Hepatocyte (in vitro differentiated cells): ENCODE measurements at regions not wholly inside any gene's neighbourhood (a gene's known extent, or its start where the extent isn't known, plus 50 kb on each side); places are given as distances from the start of the nearest gene placed in this dataset.

Experiments
- DNase-seq: peaks from one replicate; pipeline ENCODE4 v3.0.0-alpha.2; 2016; ENCODE audit warnings: low spot score
- H2AFZ ChIP-seq: fragments of 200-600 bp; sonication (generic); 2 replicates; pipeline ENCODE4 v1.6.0; 2016; ENCODE audit warnings: antibody characterized with exemption, mild to moderate bottlenecking
- H3K27ac ChIP-seq: fragments of 200-600 bp; sonication (generic); 2 replicates; pipeline ENCODE4 v1.5.1; 2016; ENCODE audit warnings: mild to moderate bottlenecking
- H3K27me3 ChIP-seq: fragments of 200-600 bp; sonication (generic); 2 replicates; pipeline ENCODE4 v1.6.1; 2016
- H3K36me3 ChIP-seq: fragments of 200-600 bp; sonication (generic); replicated peaks from 2 replicates; pipeline ENCODE4 v1.5.1; 2016; ENCODE audit warnings: low read depth; ENCODE audit not compliant: insufficient read depth
- H3K4me1 ChIP-seq: fragments of 200-600 bp; sonication (generic); 2 replicates; pipeline ENCODE4 v1.5.1; 2016; ENCODE audit warnings: mild to moderate bottlenecking, moderate library complexity; ENCODE audit not compliant: insufficient read depth
- H3K4me2 ChIP-seq: fragments of 200-600 bp; sonication (generic); 2 replicates; pipeline ENCODE4 v1.6.0; 2016
- H3K4me3 ChIP-seq: fragments of 200-600 bp; sonication (generic); 2 replicates; pipeline ENCODE4 v1.5.1; 2016; ENCODE audit warnings: mild to moderate bottlenecking
- H3K79me2 ChIP-seq: fragments of 200-600 bp; sonication (generic); 2 replicates; pipeline ENCODE4 v1.6.0; 2017; ENCODE audit warnings: mild to moderate bottlenecking
- H3K9me2 ChIP-seq: fragments of 200-600 bp; sonication (generic); replicated peaks from 2 replicates; pipeline ENCODE4 v1.6.0; 2017; ENCODE audit warnings: mild to moderate bottlenecking; ENCODE audit not compliant: insufficient read depth
- H3K9me3 ChIP-seq: fragments of 200-600 bp; sonication (generic); 2 replicates; pipeline ENCODE4 v1.5.1; 2016; ENCODE audit warnings: low read depth, mild to moderate bottlenecking
- H4K20me1 ChIP-seq: fragments of 200-600 bp; sonication (generic); 2 replicates; pipeline ENCODE4 v1.6.0; 2016; ENCODE audit warnings: mild to moderate bottlenecking; ENCODE audit not compliant: insufficient read depth, poor library complexity, severe bottlenecking
- EZH2 ChIP-seq: fragments of 200-600 bp; sonication (generic); IDR thresholded peaks from 2 replicates; pipeline ENCODE4 v1.6.1; 2016; ENCODE audit warnings: antibody characterized with exemption, mild to moderate bottlenecking, borderline replicate concordance
- EZH2phosphoT487 ChIP-seq: fragments of 200-600 bp; sonication (generic); IDR thresholded peaks from one replicate; pipeline ENCODE4 v1.6.1; 2018; ENCODE audit warnings: antibody characterized with exemption, mild to moderate bottlenecking, low read depth, moderate library complexity; ENCODE audit not compliant: unreplicated experiment, severe bottlenecking
- WGBS: methylation state at CpG from one replicate; pipeline ENCODE4 v1.1.6; 2016; ENCODE audit warnings: low lambda C conversion rate; ENCODE audit errors: missing lambda C conversion rate; 5-methylcytosine and 5-hydroxymethylcytosine counted together
- TF ChIP-seq, protein P1 (sequence below): fragments of 200-600 bp; sonication (generic); IDR thresholded peaks from 2 replicates; pipeline ENCODE4 v1.5.1; 2016; ENCODE audit warnings: antibody characterized with exemption, mild to moderate bottlenecking; ENCODE audit not compliant: poor library complexity

- H3K27ac ChIP-seq, result no peak overlapping the region
- no peaks in the 10 kb centered on the region for H3K27me3 ChIP-seq
- DNase-seq, result no peak
- WGBS, result 86% methylated on average over 3 of the region's 3 CpGs
- H3K36me3 ChIP-seq, result no peaks in the 10 kb centered on the region
- no peak overlapping the region for H3K4me3 ChIP-seq
- no peaks in the 10 kb centered on the region for H3K9me2 ChIP-seq
- TF ChIP-seq, protein P1, sequence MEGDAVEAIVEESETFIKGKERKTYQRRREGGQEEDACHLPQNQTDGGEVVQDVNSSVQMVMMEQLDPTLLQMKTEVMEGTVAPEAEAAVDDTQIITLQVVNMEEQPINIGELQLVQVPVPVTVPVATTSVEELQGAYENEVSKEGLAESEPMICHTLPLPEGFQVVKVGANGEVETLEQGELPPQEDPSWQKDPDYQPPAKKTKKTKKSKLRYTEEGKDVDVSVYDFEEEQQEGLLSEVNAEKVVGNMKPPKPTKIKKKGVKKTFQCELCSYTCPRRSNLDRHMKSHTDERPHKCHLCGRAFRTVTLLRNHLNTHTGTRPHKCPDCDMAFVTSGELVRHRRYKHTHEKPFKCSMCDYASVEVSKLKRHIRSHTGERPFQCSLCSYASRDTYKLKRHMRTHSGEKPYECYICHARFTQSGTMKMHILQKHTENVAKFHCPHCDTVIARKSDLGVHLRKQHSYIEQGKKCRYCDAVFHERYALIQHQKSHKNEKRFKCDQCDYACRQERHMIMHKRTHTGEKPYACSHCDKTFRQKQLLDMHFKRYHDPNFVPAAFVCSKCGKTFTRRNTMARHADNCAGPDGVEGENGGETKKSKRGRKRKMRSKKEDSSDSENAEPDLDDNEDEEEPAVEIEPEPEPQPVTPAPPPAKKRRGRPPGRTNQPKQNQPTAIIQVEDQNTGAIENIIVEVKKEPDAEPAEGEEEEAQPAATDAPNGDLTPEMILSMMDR, result no peak
- TF ChIP-seq EZH2phosphoT487 (no peak), EZH2 (no peak)
- no peaks in the 10 kb centered on the region for H3K79me2 ChIP-seq
- H3K9me3 ChIP-seq, result no peaks in the 10 kb centered on the region
- no peak overlapping the region for H2AFZ ChIP-seq
- no peaks in the 10 kb centered on the region for H4K20me1 ChIP-seq
- H3K4me2 ChIP-seq, result no peak overlapping the region
- no peaks in the 10 kb centered on the region for H3K4me1 ChIP-seq
Measured at GRCh38 chr19:28583242-28583641, 629.7 kb downstream of the UQCRFS1 start.

DNA sequence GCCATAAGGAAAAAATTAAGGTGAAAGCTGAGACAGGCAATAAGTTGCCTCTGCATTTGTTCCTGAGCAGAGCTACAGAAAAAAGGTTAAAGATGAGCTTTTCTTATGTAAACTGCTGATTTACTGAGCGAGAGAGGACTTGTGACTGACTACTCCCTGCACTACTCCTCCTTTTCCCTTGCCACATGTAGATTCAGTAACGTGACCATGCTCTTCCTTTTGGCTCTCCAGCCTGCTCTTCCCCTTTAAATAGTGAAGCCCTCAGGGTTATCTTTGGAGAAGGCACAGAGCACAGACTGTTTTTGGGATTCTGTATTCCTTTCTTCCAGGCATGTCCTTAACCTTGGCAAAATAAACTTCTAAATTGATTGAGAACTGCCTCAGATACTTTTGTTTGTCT, 630.2 kb downstream of the UQCRFS1 start:
- no peaks in the 10 kb centered on the region for H4K20me1 ChIP-seq
- H3K27ac ChIP-seq, result no peak overlapping the region
- H3K9me2 ChIP-seq, result no peaks in the 10 kb centered on the region
- WGBS, result 23% methylated on average over 2 of the region's 2 CpGs
- no peak overlapping the region for H3K4me3 ChIP-seq
- H3K27me3 ChIP-seq, result no peaks in the 10 kb centered on the region
- no peaks in the 10 kb centered on the region for H3K36me3 ChIP-seq
- TF ChIP-seq EZH2phosphoT487 (no peak), EZH2 (no peak)
- TF ChIP-seq, protein P1, result no peak
- no peak overlapping the region for H2AFZ ChIP-seq
- no peaks in the 10 kb centered on the region for H3K4me1 ChIP-seq
- no peaks in the 10 kb centered on the region for H3K9me3 ChIP-seq
- H3K4me2 ChIP-seq, result no peak overlapping the region
- DNase-seq, result no peak
- H3K79me2 ChIP-seq, result no peaks in the 10 kb centered on the region

- no peak for DNase-seq
- Histone ChIP-seq H3K79me2 (no peaks in the 10 kb centered on the region), H3K36me3 (no peaks in the 10 kb centered on the region), H3K4me2 (no peak overlapping the region), H2AFZ (no peak overlapping the region), H3K4me1 (no peaks in the 10 kb centered on the region), H3K27ac (no peak overlapping the region), H3K9me3 (no peaks in the 10 kb centered on the region), H3K27me3 (no peaks in the 10 kb centered on the region), H3K9me2 (no peaks in the 10 kb centered on the region), H4K20me1 (no peaks in the 10 kb centered on the region), H3K4me3 (no peak overlapping the region)
- 96% methylated on average over 6 of the region's 6 CpGs for WGBS
- TF ChIP-seq EZH2 (no peak), EZH2phosphoT487 (no peak)
- TF ChIP-seq, protein P1, result no peak
Measured at GRCh38 chr19:28582344-28582743, 630.6 kb downstream of the UQCRFS1 start.

GRCh38 chr19:28581468-28581770, 631.5 kb downstream of the UQCRFS1 start:
- Histone ChIP-seq H4K20me1 (no peaks in the 10 kb centered on the region), H3K79me2 (no peaks in the 10 kb centered on the region), H3K4me1 (no peaks in the 10 kb centered on the region), H3K4me2 (no peak overlapping the region), H3K36me3 (no peaks in the 10 kb centered on the region), H3K9me2 (no peaks in the 10 kb centered on the region), H3K4me3 (no peak overlapping the region), H3K27ac (no peak overlapping the region), H3K27me3 (no peaks in the 10 kb centered on the region), H2AFZ (no peak overlapping the region), H3K9me3 (no peaks in the 10 kb centered on the region)
- 53% methylated on average over 4 of the region's 4 CpGs for WGBS
- TF ChIP-seq EZH2phosphoT487 (no peak), EZH2 (no peak)
- TF ChIP-seq, protein P1, result no peak
- no peak for DNase-seq
